ENCODE measurements at regions not wholly inside any gene's neighbourhood (a gene's known extent, or its start where the extent isn't known, plus 50 kb on each side); places are given as distances from the start of the nearest gene placed in this dataset.

DNA sequence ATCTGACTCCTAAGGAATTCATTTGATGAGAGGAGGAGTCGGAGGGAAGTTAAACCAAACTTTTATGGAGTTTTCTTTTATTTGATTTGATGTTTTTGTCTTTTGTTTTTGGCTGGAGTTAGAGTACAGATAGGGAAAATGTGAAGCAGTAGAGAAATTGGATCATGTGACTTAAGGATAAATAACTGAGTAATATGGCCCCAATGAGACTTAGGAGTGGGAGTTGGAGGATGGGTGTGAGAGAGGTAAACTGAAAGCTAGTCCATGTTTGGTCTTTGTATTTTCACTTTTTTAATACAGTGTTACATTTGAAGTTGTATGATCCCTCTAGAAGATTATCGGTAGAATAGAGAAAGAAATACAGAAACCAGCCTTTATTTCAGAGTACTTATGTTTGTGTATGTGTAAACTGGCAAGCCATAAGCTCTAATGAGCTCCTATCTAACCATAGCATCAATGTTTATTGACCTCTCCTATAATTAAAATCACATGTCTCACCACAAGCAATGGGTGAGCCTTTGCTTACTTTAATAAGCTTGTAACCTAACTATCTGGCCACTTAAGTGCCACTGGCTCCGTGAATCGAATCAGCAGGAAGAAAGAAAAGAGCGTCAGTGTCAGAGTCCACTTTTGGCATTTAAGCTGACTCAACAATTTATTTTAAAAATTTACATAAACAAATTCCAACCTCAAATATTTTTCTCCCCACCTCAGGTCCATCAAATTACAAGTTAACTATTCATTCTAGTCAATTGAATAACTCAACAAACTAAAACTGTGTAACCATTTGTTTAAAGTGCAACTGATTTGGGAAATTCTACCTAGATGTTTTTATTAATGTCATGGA lies 113.8 kb downstream of the EPDR1 start:
- intact Hi-C loops (cut with DNase I) = no loop called here
- H3K27me3 ChIP-seq (replicated peaks; ENCODE audit: insufficient read depth) = no peaks in the 10 kb centered on the region
- H3K36me3 ChIP-seq = no peaks in the 10 kb centered on the region
- 35% methylated on average over 5 of the region's 5 CpGs for WGBS
- no peak overlapping the region for H3K27ac ChIP-seq
- TF ChIP-seq POLR2A (IDR thresholded peaks at IDR 0.05) (no peak), POLR2AphosphoS5 (IDR thresholded peaks at IDR 0.05) (no peak)
- TF ChIP-seq, protein P1, sequence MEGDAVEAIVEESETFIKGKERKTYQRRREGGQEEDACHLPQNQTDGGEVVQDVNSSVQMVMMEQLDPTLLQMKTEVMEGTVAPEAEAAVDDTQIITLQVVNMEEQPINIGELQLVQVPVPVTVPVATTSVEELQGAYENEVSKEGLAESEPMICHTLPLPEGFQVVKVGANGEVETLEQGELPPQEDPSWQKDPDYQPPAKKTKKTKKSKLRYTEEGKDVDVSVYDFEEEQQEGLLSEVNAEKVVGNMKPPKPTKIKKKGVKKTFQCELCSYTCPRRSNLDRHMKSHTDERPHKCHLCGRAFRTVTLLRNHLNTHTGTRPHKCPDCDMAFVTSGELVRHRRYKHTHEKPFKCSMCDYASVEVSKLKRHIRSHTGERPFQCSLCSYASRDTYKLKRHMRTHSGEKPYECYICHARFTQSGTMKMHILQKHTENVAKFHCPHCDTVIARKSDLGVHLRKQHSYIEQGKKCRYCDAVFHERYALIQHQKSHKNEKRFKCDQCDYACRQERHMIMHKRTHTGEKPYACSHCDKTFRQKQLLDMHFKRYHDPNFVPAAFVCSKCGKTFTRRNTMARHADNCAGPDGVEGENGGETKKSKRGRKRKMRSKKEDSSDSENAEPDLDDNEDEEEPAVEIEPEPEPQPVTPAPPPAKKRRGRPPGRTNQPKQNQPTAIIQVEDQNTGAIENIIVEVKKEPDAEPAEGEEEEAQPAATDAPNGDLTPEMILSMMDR (IDR thresholded peaks at IDR 0.05) = no peak
- no peak overlapping the region for H3K4me3 ChIP-seq
- H3K9me3 ChIP-seq = no peaks in the 10 kb centered on the region
- DNase-seq (ENCODE audit: low spot score) = no peak
- no peaks in the 10 kb centered on the region for H3K4me1 ChIP-seq (replicated peaks)

DNA sequence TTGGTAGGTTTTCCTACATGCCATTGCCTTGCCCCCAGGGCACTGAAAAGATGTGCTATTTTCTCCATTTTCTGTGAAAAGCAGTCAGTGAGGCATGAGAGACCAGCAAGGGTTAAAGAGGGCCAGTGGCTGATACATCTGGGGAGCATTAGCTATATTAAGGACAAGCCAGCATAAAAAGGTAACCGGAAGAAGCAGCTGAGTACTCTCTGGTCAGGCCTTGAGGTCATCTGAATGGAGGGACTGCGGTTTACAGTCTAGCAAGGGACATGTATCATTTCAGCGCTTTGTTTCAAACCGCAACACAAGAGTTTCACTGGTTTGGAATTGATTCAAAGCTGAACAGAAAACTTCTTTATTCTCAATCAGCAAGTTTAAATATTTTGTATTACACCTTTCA lies 120.4 kb downstream of the EPDR1 start:
- Histone ChIP-seq H3K36me3 (no peaks in the 10 kb centered on the region), H3K9me3 (no peaks in the 10 kb centered on the region), H3K4me1 (replicated peaks) (no peaks in the 10 kb centered on the region), H3K27me3 (replicated peaks; ENCODE audit: insufficient read depth) (no peaks in the 10 kb centered on the region), H3K4me3 (no peak overlapping the region), H3K27ac (no peak overlapping the region)
- TF ChIP-seq POLR2A (IDR thresholded peaks at IDR 0.05) (no peak), POLR2AphosphoS5 (IDR thresholded peaks at IDR 0.05) (no peak)
- TF ChIP-seq, protein P1 (IDR thresholded peaks at IDR 0.05) = no peak
- no peak for DNase-seq (ENCODE audit: low spot score)
- 85% methylated on average over 4 of the region's 4 CpGs for WGBS
- intact Hi-C loops (cut with DNase I) = no loop called here

DNA sequence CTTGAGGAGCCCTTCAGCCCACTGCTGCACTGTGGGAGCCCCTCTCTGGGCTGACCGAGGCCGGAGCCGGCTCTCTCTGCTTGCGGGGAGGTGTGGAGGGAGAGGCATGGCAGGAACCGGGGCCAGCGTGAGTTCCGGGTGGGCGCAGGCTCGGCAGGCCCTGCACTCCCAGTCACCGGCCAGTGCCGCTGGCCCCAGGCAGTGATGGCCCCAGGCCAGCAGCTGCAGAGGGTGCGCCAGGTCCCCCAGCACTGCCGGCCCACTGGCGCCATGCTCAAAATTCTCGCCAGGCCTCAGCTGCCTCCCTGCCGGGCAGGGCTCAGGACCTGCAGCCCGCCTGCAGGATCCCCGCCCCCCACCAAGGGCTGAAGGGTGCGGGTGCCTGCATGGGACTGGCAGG lies 128.4 kb upstream of the STARD3NL start:
- 93% methylated on average over 15 of the region's 19 CpGs for WGBS
- TF ChIP-seq POLR2A (IDR thresholded peaks at IDR 0.05) = no peak
- no peak for TF ChIP-seq POLR2AphosphoS5 (IDR thresholded peaks at IDR 0.05)
- TF ChIP-seq, protein P1 (IDR thresholded peaks at IDR 0.05) = no peak
- Histone ChIP-seq H3K4me3 (no peak overlapping the region), H3K9me3 (no peaks in the 10 kb centered on the region), H3K4me1 (replicated peaks) (no peaks in the 10 kb centered on the region), H3K36me3 (no peaks in the 10 kb centered on the region), H3K27ac (no peak overlapping the region), H3K27me3 (replicated peaks; ENCODE audit: insufficient read depth) (no peaks in the 10 kb centered on the region)
- intact Hi-C loops (cut with DNase I) = no loop called here
- DNase-seq (ENCODE audit: low spot score) = no peak

DNA sequence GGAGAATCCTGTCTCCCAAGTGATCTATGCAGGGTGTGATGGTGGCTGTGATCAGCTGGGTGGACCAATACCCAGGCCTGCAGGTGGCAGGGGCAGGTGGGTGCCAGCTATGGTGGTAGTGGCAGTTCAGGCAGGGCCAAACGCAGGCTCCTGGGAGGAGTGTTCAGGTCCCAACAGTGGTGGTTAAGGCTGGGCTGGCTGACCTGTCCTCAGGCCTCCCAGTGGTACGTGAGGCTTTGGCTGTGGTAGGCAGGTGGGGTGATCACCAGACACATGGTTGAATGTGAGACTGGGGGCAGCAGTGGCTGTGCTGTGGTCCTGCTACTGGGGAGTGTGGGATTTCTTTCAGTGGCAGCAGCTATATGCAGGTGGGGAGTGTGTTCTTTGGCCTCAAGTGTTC lies 126.7 kb upstream of the STARD3NL start:
- WGBS = 78% methylated on average over 2 of the region's 2 CpGs
- TF ChIP-seq, protein P1 (IDR thresholded peaks at IDR 0.05) = no peak
- no peak for TF ChIP-seq POLR2A (IDR thresholded peaks at IDR 0.05)
- TF ChIP-seq POLR2AphosphoS5 (IDR thresholded peaks at IDR 0.05) = no peak
- Histone ChIP-seq H3K4me1 (replicated peaks) (no peaks in the 10 kb centered on the region), H3K27me3 (replicated peaks; ENCODE audit: insufficient read depth) (no peaks in the 10 kb centered on the region), H3K36me3 (no peaks in the 10 kb centered on the region), H3K27ac (no peak overlapping the region), H3K9me3 (no peaks in the 10 kb centered on the region), H3K4me3 (no peak overlapping the region)
- intact Hi-C loops (cut with DNase I) = no loop called here
- no peak for DNase-seq (ENCODE audit: low spot score)

DNA sequence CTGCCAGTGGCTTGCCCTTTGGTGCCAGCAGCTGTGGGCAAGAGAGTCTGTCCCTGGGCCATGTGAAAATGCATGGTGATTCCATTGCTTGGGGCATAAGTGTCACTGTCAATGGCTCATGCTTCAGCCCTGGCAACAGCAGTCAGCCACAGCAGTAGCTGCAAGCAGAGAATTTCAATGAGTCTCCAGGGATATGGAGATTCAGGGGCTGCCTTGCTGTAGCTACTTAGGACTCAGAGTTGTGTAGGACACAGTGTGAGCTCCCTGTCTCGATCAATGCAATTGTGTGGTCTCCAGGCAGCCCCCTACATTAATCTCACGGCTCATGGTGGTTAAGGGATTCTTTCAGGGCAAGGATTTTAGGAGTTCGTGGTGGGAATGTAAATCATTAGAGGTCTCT lies 126.3 kb upstream of the STARD3NL start:
- no peaks in the 10 kb centered on the region for H3K4me1 ChIP-seq (replicated peaks)
- no peaks in the 10 kb centered on the region for H3K36me3 ChIP-seq
- H3K27me3 ChIP-seq (replicated peaks; ENCODE audit: insufficient read depth) = no peaks in the 10 kb centered on the region
- H3K27ac ChIP-seq = no peak overlapping the region
- TF ChIP-seq POLR2A (IDR thresholded peaks at IDR 0.05) (no peak), POLR2AphosphoS5 (IDR thresholded peaks at IDR 0.05) (no peak)
- TF ChIP-seq, protein P1 (IDR thresholded peaks at IDR 0.05) = no peak
- H3K9me3 ChIP-seq = no peaks in the 10 kb centered on the region
- WGBS = 100% methylated on average over 3 of the region's 3 CpGs
- H3K4me3 ChIP-seq = no peak overlapping the region
- no peak for DNase-seq (ENCODE audit: low spot score)
- intact Hi-C loops (cut with DNase I) = no loop called here

Measured in prostate gland (tissue), 2 donors.